Endothelial cell of umbilical vein (primary cell): ENCODE measurements at regions not wholly inside any gene's neighbourhood (a gene's known extent, or its start where the extent isn't known, plus 50 kb on each side); places are given as distances from the start of the nearest gene placed in this dataset.

Experiments used
- CTCF ChIP-seq, 2 donors: IDR thresholded peaks; 1 replicate in 1 of 2; 2 replicates in 1 of 2; pipeline ENCODE4 v1.5.1; 2011; ENCODE audit warnings: low read length in 2 of 2, mild to moderate bottlenecking in 2 of 2, moderate library complexity in 2 of 2, control low read depth in 1 of 2, inconsistent platforms in 1 of 2, low read depth in 1 of 2; ENCODE audit not compliant: insufficient read depth in 1 of 2; ENCODE audit errors: extremely low read depth in 1 of 2
- EZH2 ChIP-seq: IDR thresholded peaks from 2 replicates; pipeline ENCODE4 v1.6.1; 2012; ENCODE audit warnings: borderline replicate concordance, low read depth, mild to moderate bottlenecking, moderate library complexity, low read length, inconsistent platforms; ENCODE audit not compliant: severe bottlenecking
- FOS ChIP-seq: IDR thresholded peaks from 2 replicates; pipeline ENCODE4 v1.6.1; 2011; ENCODE audit warnings: mild to moderate bottlenecking, low read length, moderate library complexity, borderline replicate concordance; ENCODE audit not compliant: insufficient read depth
- GATA2 ChIP-seq: IDR thresholded peaks from 2 replicates; pipeline ENCODE4 v1.7.0; 2011; ENCODE audit warnings: low read depth, mild to moderate bottlenecking, moderate library complexity, mixed read lengths, low read length; ENCODE audit not compliant: insufficient read length, insufficient read depth
- JUN ChIP-seq: IDR thresholded peaks from 2 replicates; pipeline ENCODE4 v1.6.1; 2011; ENCODE audit warnings: borderline replicate concordance, low read depth; ENCODE audit not compliant: insufficient read length, insufficient read depth
- MAX ChIP-seq: IDR thresholded peaks from 2 replicates; pipeline ENCODE4 v1.6.1; 2011; ENCODE audit not compliant: insufficient read depth, insufficient read length
- POLR2A ChIP-seq: IDR thresholded peaks from 2 replicates; pipeline ENCODE4 v1.6.1; 2012; ENCODE audit warnings: low read depth, mild to moderate bottlenecking, control low read depth, low read length
- POLR2AphosphoS5 ChIP-seq: IDR thresholded peaks from 2 replicates; pipeline ENCODE4 v1.6.1; 2012; ENCODE audit warnings: low read depth, mild to moderate bottlenecking, control low read depth, low read length, moderate library complexity; ENCODE audit not compliant: insufficient read depth

- TF ChIP-seq CTCF (IDR thresholded peaks at IDR 0.05; ENCODE audit: extremely low read depth in 1 of 2, insufficient read depth in 1 of 2, low read depth in 1 of 2, low read length in 2 of 2) (no peak), POLR2AphosphoS5 (no peak), GATA2 (no peak), EZH2 (no peak), POLR2A (no peak), MAX (no peak), JUN (no peak), FOS (no peak)
These were observed 115.7 kb upstream of the KMT2C start for GRCh38 chr7:152551304-152552036.
